Upper lobe of left lung (tissue), 4 donors: ENCODE measurements at regions not wholly inside any gene's neighbourhood (a gene's known extent, or its start where the extent isn't known, plus 50 kb on each side); places are given as distances from the start of the nearest gene placed in this dataset.

Source experiments
- POLR2A ChIP-seq, 4 donors: fragments of 450-650 bp; IDR thresholded peaks; one replicate each; pipeline ENCODE4 v1.5.1; 2016 to 2017; ENCODE audit warnings: antibody characterized with exemption in 4 of 4, mild to moderate bottlenecking in 2 of 4
- POLR2AphosphoS5 ChIP-seq, 2 donors: sonication (generic); formaldehyde crosslinking; IDR thresholded peaks; one replicate each; pipeline ENCODE4 v1.5.1; 2017; ENCODE audit warnings: antibody characterized with exemption in 2 of 2
- TF ChIP-seq, protein P1 (sequence below), 6 experiments: fragments of 450-650 bp in 4 of 6; fragments of 200-600 bp in 2 of 6; sonication (generic) in 2 of 6; IDR thresholded peaks; one replicate each; pipeline ENCODE4 v1.5.1; 2016 to 2019; ENCODE audit warnings: antibody characterized with exemption in 6 of 6

GRCh38 chr9:15361737-15362136, 54.7 kb upstream of the TTC39B start:
- TF ChIP-seq POLR2A (IDR thresholded peaks at IDR 0.05): no peak
- TF ChIP-seq, protein P1, sequence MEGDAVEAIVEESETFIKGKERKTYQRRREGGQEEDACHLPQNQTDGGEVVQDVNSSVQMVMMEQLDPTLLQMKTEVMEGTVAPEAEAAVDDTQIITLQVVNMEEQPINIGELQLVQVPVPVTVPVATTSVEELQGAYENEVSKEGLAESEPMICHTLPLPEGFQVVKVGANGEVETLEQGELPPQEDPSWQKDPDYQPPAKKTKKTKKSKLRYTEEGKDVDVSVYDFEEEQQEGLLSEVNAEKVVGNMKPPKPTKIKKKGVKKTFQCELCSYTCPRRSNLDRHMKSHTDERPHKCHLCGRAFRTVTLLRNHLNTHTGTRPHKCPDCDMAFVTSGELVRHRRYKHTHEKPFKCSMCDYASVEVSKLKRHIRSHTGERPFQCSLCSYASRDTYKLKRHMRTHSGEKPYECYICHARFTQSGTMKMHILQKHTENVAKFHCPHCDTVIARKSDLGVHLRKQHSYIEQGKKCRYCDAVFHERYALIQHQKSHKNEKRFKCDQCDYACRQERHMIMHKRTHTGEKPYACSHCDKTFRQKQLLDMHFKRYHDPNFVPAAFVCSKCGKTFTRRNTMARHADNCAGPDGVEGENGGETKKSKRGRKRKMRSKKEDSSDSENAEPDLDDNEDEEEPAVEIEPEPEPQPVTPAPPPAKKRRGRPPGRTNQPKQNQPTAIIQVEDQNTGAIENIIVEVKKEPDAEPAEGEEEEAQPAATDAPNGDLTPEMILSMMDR (IDR thresholded peaks at IDR 0.05): no peak
- TF ChIP-seq POLR2AphosphoS5 (IDR thresholded peaks at IDR 0.05): no peak
